ENCODE measurements at regions not wholly inside any gene's neighbourhood (a gene's known extent, or its start where the extent isn't known, plus 50 kb on each side); places are given as distances from the start of the nearest gene placed in this dataset.

DNA sequence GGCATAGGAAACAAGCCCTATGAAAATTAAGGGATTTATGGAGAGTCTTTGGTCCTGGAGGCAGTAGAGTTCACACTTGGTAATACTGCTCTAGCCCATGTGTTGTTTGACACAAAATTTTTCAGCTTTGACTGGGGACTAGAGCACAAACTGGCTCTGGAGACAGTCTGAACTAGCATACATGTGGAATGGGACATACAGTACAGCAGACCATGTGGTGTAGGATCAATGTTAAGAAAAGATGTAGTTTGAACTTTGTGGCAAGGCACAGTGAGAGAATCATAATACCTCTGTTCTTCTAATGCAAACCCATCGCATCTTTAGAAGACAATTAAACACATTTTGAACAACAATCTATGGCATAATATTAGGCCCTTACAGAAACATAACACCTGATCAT, 521.5 kb upstream of the DDX18 start:
- no peak overlapping the region for H3K4me3 ChIP-seq (ENCODE audit: insufficient read depth, low read length)
- no peaks in the 10 kb centered on the region for H4K20me1 ChIP-seq (ENCODE audit: insufficient read depth, low read length)
- H2AFZ ChIP-seq (ENCODE audit: low read length) = no peak overlapping the region
- TF ChIP-seq, protein P1, sequence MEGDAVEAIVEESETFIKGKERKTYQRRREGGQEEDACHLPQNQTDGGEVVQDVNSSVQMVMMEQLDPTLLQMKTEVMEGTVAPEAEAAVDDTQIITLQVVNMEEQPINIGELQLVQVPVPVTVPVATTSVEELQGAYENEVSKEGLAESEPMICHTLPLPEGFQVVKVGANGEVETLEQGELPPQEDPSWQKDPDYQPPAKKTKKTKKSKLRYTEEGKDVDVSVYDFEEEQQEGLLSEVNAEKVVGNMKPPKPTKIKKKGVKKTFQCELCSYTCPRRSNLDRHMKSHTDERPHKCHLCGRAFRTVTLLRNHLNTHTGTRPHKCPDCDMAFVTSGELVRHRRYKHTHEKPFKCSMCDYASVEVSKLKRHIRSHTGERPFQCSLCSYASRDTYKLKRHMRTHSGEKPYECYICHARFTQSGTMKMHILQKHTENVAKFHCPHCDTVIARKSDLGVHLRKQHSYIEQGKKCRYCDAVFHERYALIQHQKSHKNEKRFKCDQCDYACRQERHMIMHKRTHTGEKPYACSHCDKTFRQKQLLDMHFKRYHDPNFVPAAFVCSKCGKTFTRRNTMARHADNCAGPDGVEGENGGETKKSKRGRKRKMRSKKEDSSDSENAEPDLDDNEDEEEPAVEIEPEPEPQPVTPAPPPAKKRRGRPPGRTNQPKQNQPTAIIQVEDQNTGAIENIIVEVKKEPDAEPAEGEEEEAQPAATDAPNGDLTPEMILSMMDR (IDR thresholded peaks at IDR 0.05; ENCODE audit: extremely low read depth, low read depth, low read length) = no peak
- no peaks in the 10 kb centered on the region for H3K27me3 ChIP-seq (ENCODE audit: insufficient read depth, low read length)
- no peak overlapping the region for H3K4me2 ChIP-seq (ENCODE audit: insufficient read depth, low read length)
- no peaks in the 10 kb centered on the region for H3K4me1 ChIP-seq (ENCODE audit: insufficient read depth, low read length)
- no peak for DNase-seq (ENCODE audit: insufficient read length, low spot score, missing footprints)
- no peaks in the 10 kb centered on the region for H3K79me2 ChIP-seq (ENCODE audit: insufficient read depth, low read length)
- H3K9me3 ChIP-seq (ENCODE audit: low read depth, low read length) = peaks cover 3% of the 10 kb centered on the region
- no peak overlapping the region for H3K27ac ChIP-seq (ENCODE audit: low read depth, low read length)
- H3K36me3 ChIP-seq (ENCODE audit: insufficient read depth, low read length) = no peaks in the 10 kb centered on the region

DNA sequence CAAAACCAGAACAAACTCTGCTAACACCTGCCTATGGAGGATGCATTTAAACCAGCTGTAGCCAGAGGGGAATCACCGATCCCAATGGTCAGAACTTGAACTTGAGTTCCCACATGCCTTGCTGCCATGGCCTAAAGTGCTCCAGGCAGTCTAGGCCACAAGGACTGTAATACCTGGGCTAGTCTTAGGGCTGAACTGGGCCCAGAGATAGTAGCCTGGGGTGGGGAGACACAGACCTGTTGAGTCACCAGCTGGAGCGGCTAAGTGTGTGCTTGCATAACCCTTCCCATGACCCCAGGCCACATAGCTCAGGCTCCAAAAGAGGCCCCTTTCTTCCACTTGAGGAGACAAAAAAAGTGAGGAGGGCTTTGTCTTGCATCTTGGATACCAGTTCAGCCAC, 515.0 kb upstream of the DDX18 start:
- Histone ChIP-seq H4K20me1 (ENCODE audit: insufficient read depth, low read length) (no peaks in the 10 kb centered on the region), H3K4me1 (ENCODE audit: insufficient read depth, low read length) (no peaks in the 10 kb centered on the region), H3K27me3 (ENCODE audit: insufficient read depth, low read length) (no peaks in the 10 kb centered on the region), H3K79me2 (ENCODE audit: insufficient read depth, low read length) (no peaks in the 10 kb centered on the region), H2AFZ (ENCODE audit: low read length) (no peak overlapping the region), H3K4me2 (ENCODE audit: insufficient read depth, low read length) (no peak overlapping the region), H3K36me3 (ENCODE audit: insufficient read depth, low read length) (no peaks in the 10 kb centered on the region), H3K9me3 (ENCODE audit: low read depth, low read length) (no peaks in the 10 kb centered on the region), H3K27ac (ENCODE audit: low read depth, low read length) (no peak overlapping the region), H3K4me3 (ENCODE audit: insufficient read depth, low read length) (no peak overlapping the region)
- no peak for DNase-seq (ENCODE audit: insufficient read length, low spot score, missing footprints)
- TF ChIP-seq, protein P1 (IDR thresholded peaks at IDR 0.05; ENCODE audit: extremely low read depth, low read depth, low read length) = no peak

DNA sequence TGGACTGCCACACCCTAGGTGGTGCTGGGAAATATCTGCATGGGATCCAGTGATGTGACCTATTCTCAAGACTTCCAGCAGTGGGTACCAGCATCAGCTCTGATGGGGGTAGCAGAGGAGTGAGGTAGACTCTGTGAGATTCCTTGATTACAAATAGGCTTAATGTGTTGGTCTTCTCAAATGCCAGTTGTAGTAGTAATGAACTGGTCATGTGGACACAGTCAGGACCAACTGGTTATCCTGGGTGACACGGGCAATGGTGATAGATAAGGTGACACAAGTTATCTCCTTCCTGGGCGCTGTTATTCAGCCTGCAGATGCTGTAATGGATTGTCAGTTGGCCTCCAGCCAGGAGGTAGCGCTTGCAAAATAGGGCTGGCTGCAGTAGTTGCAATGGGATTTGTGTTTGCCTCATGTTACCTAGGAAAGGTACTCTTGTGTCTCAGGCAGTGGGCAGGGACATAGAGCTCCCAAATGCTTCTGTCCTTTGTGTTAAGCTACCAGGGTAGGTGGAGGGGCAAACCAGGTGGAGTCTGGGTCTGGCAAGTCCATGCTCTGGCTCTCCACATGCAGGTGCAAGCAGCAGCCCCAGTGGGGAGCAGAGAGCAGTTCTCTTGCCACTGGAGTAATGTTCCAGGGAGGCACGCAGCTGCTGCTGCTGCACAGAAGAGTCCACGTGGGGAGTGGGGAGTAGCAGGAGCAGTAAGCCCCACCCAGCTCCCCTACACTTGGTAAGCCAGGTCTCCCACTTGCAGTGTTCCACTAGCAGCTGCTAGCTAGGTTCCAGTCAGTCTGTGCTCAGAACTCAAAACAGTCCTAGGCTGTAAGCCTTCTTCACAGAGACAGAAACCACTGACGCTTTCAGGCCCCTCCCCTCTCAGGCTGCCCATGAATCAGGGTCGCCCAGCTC, 505.4 kb upstream of the DDX18 start:
- H3K4me1 ChIP-seq (ENCODE audit: insufficient read depth, low read length) = no peaks in the 10 kb centered on the region
- no peaks in the 10 kb centered on the region for H3K79me2 ChIP-seq (ENCODE audit: insufficient read depth, low read length)
- no peaks in the 10 kb centered on the region for H3K9me3 ChIP-seq (ENCODE audit: low read depth, low read length)
- DNase-seq (ENCODE audit: insufficient read length, low spot score, missing footprints) = no peak
- no peak overlapping the region for H2AFZ ChIP-seq (ENCODE audit: low read length)
- no peak overlapping the region for H3K4me3 ChIP-seq (ENCODE audit: insufficient read depth, low read length)
- H3K27ac ChIP-seq (ENCODE audit: low read depth, low read length) = no peak overlapping the region
- TF ChIP-seq, protein P1 (IDR thresholded peaks at IDR 0.05; ENCODE audit: extremely low read depth, low read depth, low read length) = no peak
- no peaks in the 10 kb centered on the region for H4K20me1 ChIP-seq (ENCODE audit: insufficient read depth, low read length)
- no peak overlapping the region for H3K4me2 ChIP-seq (ENCODE audit: insufficient read depth, low read length)
- H3K27me3 ChIP-seq (ENCODE audit: insufficient read depth, low read length) = no peaks in the 10 kb centered on the region
- H3K36me3 ChIP-seq (ENCODE audit: insufficient read depth, low read length) = no peaks in the 10 kb centered on the region

DNA sequence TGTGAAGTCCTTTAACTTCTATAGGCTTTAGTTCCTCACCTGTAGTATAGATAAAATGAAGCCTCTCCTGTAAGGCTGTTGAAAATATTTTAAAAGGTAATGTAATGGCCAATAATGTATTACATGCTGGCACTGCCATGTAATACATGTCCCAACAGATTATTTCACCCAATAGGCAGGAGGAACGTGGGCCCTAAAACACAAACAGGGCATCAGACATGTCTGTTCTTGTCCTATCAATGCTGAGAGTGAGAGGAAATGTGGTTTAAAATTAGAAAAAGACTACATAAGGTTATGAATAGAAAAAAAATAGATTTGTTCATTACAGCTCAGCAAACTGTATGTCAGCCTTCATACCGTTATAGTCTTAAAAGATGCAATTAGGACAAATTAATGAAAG, 492.7 kb upstream of the DDX18 start:
- H3K27ac ChIP-seq (ENCODE audit: low read depth, low read length) = no peak overlapping the region
- H3K4me3 ChIP-seq (ENCODE audit: insufficient read depth, low read length) = no peak overlapping the region
- no peaks in the 10 kb centered on the region for H3K36me3 ChIP-seq (ENCODE audit: insufficient read depth, low read length)
- DNase-seq (ENCODE audit: insufficient read length, low spot score, missing footprints) = no peak
- TF ChIP-seq, protein P1 (IDR thresholded peaks at IDR 0.05; ENCODE audit: extremely low read depth, low read depth, low read length) = no peak
- no peak overlapping the region for H3K4me2 ChIP-seq (ENCODE audit: insufficient read depth, low read length)
- peaks cover 2% of the 10 kb centered on the region for H3K9me3 ChIP-seq (ENCODE audit: low read depth, low read length)
- H3K79me2 ChIP-seq (ENCODE audit: insufficient read depth, low read length) = no peaks in the 10 kb centered on the region
- no peaks in the 10 kb centered on the region for H3K27me3 ChIP-seq (ENCODE audit: insufficient read depth, low read length)
- H3K4me1 ChIP-seq (ENCODE audit: insufficient read depth, low read length) = no peaks in the 10 kb centered on the region
- H2AFZ ChIP-seq (ENCODE audit: low read length) = no peak overlapping the region
- H4K20me1 ChIP-seq (ENCODE audit: insufficient read depth, low read length) = no peaks in the 10 kb centered on the region

Measured in osteoblast (primary cell).